ENCODE measurements at regions not wholly inside any gene's neighbourhood (a gene's known extent, or its start where the extent isn't known, plus 50 kb on each side); places are given as distances from the start of the nearest gene placed in this dataset.

GRCh38 chr1:72526926-72527325, 244.6 kb upstream of the NEGR1 start (continued):
- TF ChIP-seq ZNF462 (CRISPR knock-in tag; IDR thresholded peaks at IDR 0.05): no peak
- TF ChIP-seq EZH2phosphoT487 (IDR thresholded peaks at IDR 0.05; ENCODE audit: unreplicated experiment): no peak
- no peak for TF ChIP-seq ZNF331 (CRISPR knock-in tag; IDR thresholded peaks at IDR 0.05; ENCODE audit: low read depth)
- no peak for TF ChIP-seq ZNF114 (CRISPR knock-in tag; IDR thresholded peaks at IDR 0.05)
- TF ChIP-seq CREB1 (CRISPR knock-in tag; IDR thresholded peaks at IDR 0.05; ENCODE audit: low read depth): no peak
- no peak for TF ChIP-seq POLR2AphosphoS5 (IDR thresholded peaks at IDR 0.05; ENCODE audit: low read depth)
- TF ChIP-seq CTCF (conservative IDR thresholded peaks at IDR 0.05; ENCODE audit: low read depth in 2 of 2): no peak
- no peak for TF ChIP-seq EZH2 (IDR thresholded peaks at IDR 0.05; ENCODE audit: low read depth, unreplicated experiment)
- TF ChIP-seq STAT1 (IDR thresholded peaks at IDR 0.05; ENCODE audit: unreplicated experiment): no peak
- TF ChIP-seq NANOG (IDR thresholded peaks at IDR 0.05; ENCODE audit: borderline replicate concordance): no peak
- no peak for TF ChIP-seq ETS1 (IDR thresholded peaks at IDR 0.05)

Data from GM23338 (cell line).